ENCODE measurements at regions not wholly inside any gene's neighbourhood (a gene's known extent, or its start where the extent isn't known, plus 50 kb on each side); places are given as distances from the start of the nearest gene placed in this dataset.

DNA sequence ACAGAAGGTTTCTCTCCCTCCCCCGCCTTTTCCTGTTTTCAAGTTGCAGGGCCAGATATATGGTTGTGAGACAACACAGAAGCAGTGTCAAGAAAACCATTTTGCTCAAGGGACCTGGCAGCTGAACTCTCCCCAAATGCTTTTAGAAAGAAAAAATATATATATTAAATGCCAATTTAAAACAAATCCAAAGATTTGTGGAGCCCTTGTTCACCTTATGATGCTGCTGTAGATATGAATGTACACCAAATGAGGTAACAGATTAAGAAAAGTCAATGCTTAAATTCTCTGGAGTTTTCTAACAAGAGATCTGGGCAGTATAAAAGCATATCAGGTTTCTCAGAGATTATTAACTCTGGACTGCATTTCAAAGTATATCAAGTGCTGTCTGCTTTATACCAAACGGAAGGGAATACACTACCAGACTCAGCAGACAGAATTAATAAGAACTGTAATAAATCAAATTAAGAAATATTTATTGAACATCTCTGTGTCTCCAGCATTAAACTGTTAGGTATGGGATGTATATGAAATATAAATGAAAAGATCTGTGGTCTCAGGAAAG is 357.5 kb downstream of the HDGFL1 start:
- TF ChIP-seq, protein P1, sequence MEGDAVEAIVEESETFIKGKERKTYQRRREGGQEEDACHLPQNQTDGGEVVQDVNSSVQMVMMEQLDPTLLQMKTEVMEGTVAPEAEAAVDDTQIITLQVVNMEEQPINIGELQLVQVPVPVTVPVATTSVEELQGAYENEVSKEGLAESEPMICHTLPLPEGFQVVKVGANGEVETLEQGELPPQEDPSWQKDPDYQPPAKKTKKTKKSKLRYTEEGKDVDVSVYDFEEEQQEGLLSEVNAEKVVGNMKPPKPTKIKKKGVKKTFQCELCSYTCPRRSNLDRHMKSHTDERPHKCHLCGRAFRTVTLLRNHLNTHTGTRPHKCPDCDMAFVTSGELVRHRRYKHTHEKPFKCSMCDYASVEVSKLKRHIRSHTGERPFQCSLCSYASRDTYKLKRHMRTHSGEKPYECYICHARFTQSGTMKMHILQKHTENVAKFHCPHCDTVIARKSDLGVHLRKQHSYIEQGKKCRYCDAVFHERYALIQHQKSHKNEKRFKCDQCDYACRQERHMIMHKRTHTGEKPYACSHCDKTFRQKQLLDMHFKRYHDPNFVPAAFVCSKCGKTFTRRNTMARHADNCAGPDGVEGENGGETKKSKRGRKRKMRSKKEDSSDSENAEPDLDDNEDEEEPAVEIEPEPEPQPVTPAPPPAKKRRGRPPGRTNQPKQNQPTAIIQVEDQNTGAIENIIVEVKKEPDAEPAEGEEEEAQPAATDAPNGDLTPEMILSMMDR (IDR thresholded peaks at IDR 0.05), result no peak
- Histone ChIP-seq H3K27ac (no peak overlapping the region), H3K4me3 (no peak overlapping the region)
- DNase-seq (ENCODE audit: low spot score), result no peak

- TF ChIP-seq, protein P1 (IDR thresholded peaks at IDR 0.05), result no peak
- H3K4me3 ChIP-seq, result peak overlapping the region; percentile 45
- no peak for DNase-seq (ENCODE audit: low spot score)
- H3K27ac ChIP-seq, result peak overlapping the region; percentile 49 to 74
Measured at GRCh38 chr6:22928775-22929174, 359.4 kb downstream of the HDGFL1 start.

GRCh38 chr6:22929311-22929985 is 360.1 kb downstream of the HDGFL1 start:
- peak overlapping the region; percentile 49 to 74 for H3K27ac ChIP-seq
- peak overlapping the region; percentile 45 for H3K4me3 ChIP-seq
- TF ChIP-seq, protein P1 (IDR thresholded peaks at IDR 0.05), result no peak
- no peak for DNase-seq (ENCODE audit: low spot score)

DNA sequence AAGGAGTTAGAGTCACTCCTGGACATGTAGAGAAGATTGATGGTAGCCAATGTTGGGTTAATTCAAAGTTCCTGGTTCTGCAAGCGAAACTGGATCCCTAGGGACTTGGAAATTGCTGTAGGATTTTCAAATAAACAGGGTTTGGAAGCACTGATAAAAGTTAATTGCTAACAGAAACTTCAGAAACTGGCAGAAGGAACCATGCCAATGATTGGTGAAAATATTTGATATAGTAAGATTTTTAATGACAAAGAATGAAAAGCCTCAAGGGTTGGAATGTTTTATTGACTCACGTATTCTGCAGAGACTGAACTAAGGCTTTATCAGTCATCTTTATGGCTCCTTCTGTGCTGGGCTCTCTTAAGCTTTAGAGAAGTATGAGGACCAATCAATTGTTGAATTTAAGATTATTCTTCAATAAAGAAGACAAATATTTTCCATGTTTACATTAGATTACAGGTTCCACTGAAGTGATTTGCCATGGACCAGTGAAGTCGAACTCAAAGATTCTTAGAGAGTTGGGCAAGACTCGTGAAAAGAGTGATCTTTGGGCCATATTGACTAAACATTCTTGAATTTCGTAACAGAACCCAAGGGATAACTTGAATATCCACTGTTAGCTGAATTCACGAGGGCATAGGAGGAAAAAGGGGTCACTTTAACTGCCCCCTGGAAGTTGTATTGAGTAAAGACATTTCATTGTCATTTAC is 371.4 kb downstream of the HDGFL1 start:
- no peak for DNase-seq (ENCODE audit: low spot score)
- TF ChIP-seq, protein P1 (IDR thresholded peaks at IDR 0.05), result no peak
- Histone ChIP-seq H3K27ac (no peak overlapping the region), H3K4me3 (no peak overlapping the region)

GRCh38 chr6:22942403-22942802 is 373.0 kb downstream of the HDGFL1 start:
- DNase-seq (ENCODE audit: low spot score), result no peak
- TF ChIP-seq, protein P1 (IDR thresholded peaks at IDR 0.05), result no peak
- Histone ChIP-seq H3K4me3 (no peak overlapping the region), H3K27ac (no peak overlapping the region)

- TF ChIP-seq, protein P1 (IDR thresholded peaks at IDR 0.05), result no peak
- DNase-seq (ENCODE audit: low spot score), result no peak
- no peak overlapping the region for H3K4me3 ChIP-seq
- H3K27ac ChIP-seq, result no peak overlapping the region
Measured at GRCh38 chr6:22943327-22943726, 374.0 kb downstream of the HDGFL1 start.

All from coronary artery (tissue), 2 donors.